GM18502 (cell line): ENCODE measurements at regions not wholly inside any gene's neighbourhood (a gene's known extent, or its start where the extent isn't known, plus 50 kb on each side); places are given as distances from the start of the nearest gene placed in this dataset.

Experiments
- ATAC-seq: cut with Tn5 transposase; IDR thresholded peaks from one replicate; pipeline ENCODE4 v1.9.1; 2021; ENCODE audit warnings: mild to moderate bottlenecking; ENCODE audit not compliant: unreplicated experiment, poor library complexity

DNA sequence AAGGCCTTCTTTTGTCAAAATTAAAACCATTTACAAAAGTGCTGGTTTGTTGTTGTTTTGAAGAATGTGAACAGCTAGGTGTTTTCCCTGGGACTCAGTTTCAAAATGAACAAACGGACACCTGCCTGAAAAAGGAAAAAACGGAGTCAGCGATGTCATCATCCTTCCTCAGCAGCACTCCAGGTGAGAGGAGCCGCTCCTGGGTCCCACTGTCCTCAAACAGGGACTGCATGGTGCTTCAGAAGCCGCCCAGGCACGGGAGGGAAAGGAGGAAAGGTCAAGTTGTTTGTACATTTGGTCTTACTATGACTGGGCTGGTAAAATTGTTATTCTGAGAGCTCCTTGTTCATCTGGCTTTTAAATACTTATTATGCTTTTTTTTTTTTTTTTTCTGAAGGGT lies 69.0 kb upstream of the ZSWIM6 start:
- no peak for ATAC-seq

DNA sequence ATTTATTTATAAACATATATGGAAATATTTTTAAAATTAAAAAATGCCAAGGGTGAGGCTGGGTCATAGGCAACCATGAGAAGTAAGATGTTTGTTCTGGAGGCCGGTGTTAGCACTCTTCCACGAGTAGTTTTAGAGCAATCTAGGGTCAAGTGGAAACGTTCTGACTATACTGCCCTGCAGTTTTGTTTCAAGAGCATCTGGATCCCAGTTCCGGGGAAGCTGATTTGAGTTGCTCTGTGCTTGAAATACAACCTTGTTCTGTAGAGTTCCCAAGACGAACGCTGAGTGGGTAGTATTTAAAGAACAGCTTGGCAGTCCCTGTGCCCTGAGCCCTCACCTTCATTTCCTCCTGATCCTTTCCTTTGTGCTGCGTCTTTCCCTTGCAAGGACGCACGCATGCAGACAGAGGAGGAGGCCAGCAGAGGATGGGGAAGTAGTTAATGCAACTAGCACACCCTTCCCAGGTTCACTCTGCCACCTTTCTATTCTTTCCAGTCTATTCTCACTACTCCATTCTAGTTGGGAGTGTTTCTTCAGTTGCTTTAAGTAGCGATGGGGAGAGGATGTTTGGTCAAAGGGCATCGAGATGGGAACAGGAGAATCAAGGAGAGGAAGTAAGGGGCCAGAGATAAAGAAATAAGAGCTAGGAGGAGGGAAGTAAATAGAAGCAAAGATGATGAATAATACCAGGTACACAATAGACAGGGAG lies 68.3 kb upstream of the ZSWIM6 start:
- ATAC-seq, result no peak

DNA sequence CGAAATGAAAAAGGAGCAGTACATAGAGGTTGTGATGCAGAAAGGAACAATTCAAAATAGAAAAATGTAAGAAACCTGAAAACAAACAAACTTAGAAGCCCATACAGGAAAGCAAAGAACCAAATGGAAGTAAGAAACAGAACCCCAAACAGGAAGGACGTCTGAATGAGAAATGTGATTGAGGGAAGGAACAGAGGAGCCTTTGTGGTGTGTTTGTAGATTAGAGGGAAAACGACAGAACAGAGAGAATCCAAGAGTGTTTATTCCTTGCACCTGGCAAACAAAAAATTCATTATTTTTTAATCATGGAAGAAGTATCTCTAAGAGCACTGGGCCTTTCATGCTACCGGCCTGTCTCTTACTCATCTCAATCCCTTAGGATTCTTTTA lies 67.8 kb upstream of the ZSWIM6 start:
- no peak for ATAC-seq

- ATAC-seq, result no peak
Observed at GRCh38 chr5:61267116-61267515, 64.9 kb upstream of the ZSWIM6 start.

- ATAC-seq, result no peak
Observed at GRCh38 chr5:61268871-61269270, 63.2 kb upstream of the ZSWIM6 start.

DNA sequence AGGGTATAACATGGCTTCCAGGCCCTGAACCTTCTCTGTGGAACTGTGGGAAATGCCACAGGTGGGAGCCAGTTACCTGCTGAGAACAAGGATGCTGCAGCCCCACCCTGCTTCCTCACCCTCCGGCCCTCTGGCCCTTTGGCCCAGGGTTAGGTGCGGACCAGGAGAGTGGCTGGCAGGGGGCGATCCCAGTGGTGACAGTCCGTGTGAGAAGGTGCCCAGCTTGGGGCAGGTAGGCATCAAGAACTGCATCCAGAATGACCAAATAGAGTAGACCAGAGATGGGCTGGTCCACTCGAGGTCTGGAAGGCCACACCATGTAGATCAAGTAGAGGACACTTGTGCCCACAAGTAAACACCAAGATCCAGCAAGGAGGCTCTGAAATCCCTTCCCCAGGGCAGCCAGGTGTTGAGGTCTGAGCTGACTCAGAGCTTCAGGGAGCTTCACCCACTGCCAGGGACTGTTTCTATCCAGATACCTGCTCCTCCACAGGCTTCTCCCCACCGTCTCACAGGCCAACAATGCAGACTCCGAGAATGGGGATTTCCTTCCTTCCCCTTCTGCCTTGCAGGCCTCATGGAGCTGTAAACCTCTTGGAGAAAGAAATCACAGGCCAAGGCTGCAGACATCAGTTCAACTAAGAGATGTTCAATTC lies 61.4 kb upstream of the ZSWIM6 start:
- ATAC-seq, result no peak

GRCh38 chr5:61272688-61273087 lies 59.4 kb upstream of the ZSWIM6 start:
- no peak for ATAC-seq

DNA sequence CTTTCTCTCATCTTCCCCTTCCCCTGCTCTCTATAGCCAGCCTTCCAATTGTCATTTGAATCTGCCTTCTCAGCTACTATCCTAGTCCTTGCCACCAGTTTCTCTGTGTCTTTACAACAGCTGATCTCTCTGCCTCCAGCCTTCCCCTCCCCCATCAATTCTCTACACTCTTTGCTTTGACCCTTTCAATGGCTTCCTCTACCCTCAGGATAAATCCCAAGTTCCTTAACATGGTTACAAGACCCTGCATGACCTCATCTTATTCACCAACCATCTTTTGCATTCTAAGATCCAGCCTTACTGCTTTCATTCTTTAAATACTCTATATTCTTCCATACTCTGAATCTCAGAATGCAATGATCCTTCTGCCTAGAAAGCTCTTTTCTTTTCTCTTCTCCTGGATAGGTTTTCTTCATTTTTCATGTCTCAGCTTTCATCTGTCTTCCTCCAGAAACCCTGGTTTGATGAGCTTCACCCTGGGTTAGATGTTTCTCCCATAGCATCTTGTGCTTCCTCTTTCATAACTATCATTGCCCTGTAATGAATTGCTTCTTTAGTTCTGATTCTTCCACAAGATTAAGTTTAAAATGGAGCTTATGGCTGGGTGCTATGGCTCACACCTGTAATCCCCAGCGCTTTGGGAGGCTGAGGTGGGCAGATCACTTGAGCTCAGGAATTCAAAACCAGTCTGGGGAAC lies 58.6 kb upstream of the ZSWIM6 start:
- ATAC-seq, result no peak

GRCh38 chr5:61274511-61274911 lies 57.5 kb upstream of the ZSWIM6 start:
- no peak for ATAC-seq

- ATAC-seq, result no peak
Observed at GRCh38 chr5:61275841-61276240, 56.2 kb upstream of the ZSWIM6 start.

DNA sequence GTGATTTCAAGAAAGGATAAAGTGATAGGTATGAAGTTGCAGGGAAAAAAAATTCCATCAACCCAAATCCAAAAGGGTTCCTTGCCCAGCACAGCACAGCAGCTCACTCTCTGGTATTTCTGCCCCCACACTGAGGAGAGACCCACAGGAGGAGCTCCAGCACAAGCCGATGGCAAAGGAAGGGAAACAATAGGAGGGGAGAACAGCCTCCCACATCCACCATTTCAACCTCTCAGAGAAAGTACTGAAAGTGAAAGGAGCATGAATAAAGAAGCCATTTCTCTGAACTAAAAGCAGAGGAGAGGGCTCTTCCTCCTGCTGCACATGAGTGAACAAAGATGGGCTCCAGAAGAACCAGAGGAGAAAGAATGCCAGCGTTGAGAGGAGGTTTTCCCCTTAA lies 54.9 kb upstream of the ZSWIM6 start:
- ATAC-seq, result no peak

DNA sequence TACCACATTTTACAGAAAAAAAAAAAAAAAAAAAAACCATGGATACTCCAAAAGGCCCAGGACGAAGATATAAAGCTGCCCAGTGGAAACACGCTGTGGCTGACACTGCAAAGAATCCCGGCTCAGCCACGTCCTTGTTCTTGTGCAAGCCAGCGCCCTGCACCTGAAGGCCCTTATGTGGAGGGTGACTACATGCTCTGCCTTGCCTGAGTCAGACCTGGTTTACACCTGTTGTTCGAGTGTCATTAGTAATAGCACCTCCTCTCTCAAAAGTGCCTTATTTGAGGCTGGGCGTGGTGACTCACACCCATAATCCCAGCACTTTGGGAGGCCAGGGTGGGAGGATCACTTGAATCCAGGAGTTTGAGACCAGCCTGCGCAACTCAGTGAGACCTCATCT lies 54.3 kb upstream of the ZSWIM6 start:
- ATAC-seq, result no peak

GRCh38 chr5:61279725-61280124 lies 52.3 kb upstream of the ZSWIM6 start:
- no peak for ATAC-seq

GRCh38 chr5:61280205-61280604 lies 51.9 kb upstream of the ZSWIM6 start:
- no peak for ATAC-seq

DNA sequence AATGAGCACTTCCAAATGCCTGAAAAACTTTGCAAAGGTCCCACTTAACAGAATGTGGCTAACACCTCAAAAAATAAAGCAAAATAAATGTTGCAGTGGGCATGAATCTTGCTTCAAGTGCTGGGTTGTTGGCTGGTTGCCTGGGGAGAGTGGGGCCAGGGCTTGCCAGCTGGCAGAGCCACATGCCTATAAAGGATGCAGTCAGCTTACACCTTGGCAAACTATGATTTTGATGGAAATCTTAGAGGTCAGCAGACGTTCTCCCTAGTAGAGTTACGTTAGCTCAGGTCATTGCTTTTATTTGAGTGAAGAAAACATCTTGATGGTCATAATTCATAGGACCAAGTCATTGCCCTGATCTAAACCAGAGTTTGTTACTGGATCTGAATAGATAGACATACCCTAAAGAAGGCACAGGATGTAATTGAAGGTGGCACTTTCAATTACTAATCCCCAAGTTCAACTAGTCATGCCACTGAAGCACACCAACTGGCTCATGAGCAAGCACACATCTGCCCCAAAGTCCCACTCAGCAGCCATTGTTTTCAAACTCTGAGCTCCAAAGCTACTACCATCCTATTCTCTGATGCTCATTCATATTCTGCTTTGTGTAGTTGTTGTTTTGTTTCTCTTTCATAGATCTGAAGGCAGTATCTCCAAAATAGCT lies 51.2 kb upstream of the ZSWIM6 start:
- ATAC-seq, result no peak

DNA sequence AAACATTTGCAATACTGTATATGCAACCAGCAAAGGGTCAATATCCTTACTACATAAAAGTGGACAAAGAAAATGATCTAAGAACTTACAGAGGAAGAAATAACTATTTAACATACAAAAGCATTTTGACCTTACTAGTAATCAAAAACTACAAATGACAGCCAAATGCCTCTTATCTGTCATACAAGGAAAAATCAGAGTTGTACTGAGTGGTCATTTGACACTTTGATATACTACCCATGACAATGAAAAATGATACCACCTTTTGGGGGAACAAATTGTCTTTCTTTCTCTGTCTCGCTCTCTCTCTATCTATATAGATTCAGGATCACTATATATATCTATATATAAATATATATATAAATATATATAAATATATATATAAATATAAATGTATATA lies 50.4 kb upstream of the ZSWIM6 start:
- ATAC-seq, result no peak
